PFSK-1 (cell line): ENCODE measurements at regions not wholly inside any gene's neighbourhood (a gene's known extent, or its start where the extent isn't known, plus 50 kb on each side); places are given as distances from the start of the nearest gene placed in this dataset.

Experiments used
- FOXP2 ChIP-seq: optimal IDR thresholded peaks from 2 replicates; pipeline ENCODE3; 2011; ENCODE audit warnings: borderline replicate concordance, control low read depth, inconsistent platforms; ENCODE audit not compliant: insufficient read depth; ENCODE audit errors: extremely low read length, extremely low read depth
- POLR2AphosphoS5 ChIP-seq: IDR thresholded peaks from 2 replicates; pipeline ENCODE4 v1.6.1; 2012; ENCODE audit warnings: low read depth, mild to moderate bottlenecking, control low read depth, low read length, moderate library complexity
- SIN3A ChIP-seq: IDR thresholded peaks from 2 replicates; pipeline ENCODE4 v1.6.1; 2012; ENCODE audit warnings: mild to moderate bottlenecking, low read length, moderate library complexity, borderline replicate concordance; ENCODE audit not compliant: insufficient read depth
- TAF1 ChIP-seq: IDR thresholded peaks from 2 replicates; pipeline ENCODE4 v1.6.1; 2012; ENCODE audit warnings: low read length, control low read depth, borderline replicate concordance; ENCODE audit not compliant: insufficient read depth
- TF ChIP-seq, protein P1 (sequence below), 2 experiments: IDR thresholded peaks; 2 replicates each; pipeline versions ENCODE4 v1.6.1 to v1.8.0; 2011 to 2012; ENCODE audit warnings: low read depth in 2 of 2, low read length in 2 of 2, control low read depth in 1 of 2, inconsistent platforms in 1 of 2, mild to moderate bottlenecking in 1 of 2, moderate library complexity in 1 of 2; ENCODE audit not compliant: insufficient read depth in 1 of 2

DNA sequence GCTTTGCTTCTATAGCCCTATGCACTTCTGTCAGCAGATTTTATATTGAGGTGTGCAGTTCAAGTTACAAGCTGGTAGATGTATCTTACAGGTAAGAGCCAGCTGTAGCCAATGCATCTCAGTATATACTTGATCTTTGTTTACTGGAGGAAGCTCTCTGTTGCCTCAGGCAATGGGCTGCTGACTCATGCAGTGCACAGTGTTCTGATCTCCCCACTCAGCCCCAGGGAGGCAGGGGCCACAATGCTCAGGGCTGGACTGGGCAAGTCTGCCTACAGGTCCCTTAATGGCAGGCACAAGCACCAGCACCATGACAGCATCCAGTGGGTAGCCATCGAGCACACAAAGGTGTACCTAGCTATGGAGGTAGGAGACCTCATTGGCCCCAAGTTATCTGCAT, 178.8 kb upstream of the CDH10 start:
- TF ChIP-seq SIN3A (no peak), FOXP2 (no peak), POLR2AphosphoS5 (no peak)
- TF ChIP-seq, protein P1, sequence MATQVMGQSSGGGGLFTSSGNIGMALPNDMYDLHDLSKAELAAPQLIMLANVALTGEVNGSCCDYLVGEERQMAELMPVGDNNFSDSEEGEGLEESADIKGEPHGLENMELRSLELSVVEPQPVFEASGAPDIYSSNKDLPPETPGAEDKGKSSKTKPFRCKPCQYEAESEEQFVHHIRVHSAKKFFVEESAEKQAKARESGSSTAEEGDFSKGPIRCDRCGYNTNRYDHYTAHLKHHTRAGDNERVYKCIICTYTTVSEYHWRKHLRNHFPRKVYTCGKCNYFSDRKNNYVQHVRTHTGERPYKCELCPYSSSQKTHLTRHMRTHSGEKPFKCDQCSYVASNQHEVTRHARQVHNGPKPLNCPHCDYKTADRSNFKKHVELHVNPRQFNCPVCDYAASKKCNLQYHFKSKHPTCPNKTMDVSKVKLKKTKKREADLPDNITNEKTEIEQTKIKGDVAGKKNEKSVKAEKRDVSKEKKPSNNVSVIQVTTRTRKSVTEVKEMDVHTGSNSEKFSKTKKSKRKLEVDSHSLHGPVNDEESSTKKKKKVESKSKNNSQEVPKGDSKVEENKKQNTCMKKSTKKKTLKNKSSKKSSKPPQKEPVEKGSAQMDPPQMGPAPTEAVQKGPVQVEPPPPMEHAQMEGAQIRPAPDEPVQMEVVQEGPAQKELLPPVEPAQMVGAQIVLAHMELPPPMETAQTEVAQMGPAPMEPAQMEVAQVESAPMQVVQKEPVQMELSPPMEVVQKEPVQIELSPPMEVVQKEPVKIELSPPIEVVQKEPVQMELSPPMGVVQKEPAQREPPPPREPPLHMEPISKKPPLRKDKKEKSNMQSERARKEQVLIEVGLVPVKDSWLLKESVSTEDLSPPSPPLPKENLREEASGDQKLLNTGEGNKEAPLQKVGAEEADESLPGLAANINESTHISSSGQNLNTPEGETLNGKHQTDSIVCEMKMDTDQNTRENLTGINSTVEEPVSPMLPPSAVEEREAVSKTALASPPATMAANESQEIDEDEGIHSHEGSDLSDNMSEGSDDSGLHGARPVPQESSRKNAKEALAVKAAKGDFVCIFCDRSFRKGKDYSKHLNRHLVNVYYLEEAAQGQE (IDR thresholded peaks at IDR 0.05; ENCODE audit: insufficient read depth in 1 of 2, low read depth in 2 of 2, low read length in 2 of 2) = no peak

DNA sequence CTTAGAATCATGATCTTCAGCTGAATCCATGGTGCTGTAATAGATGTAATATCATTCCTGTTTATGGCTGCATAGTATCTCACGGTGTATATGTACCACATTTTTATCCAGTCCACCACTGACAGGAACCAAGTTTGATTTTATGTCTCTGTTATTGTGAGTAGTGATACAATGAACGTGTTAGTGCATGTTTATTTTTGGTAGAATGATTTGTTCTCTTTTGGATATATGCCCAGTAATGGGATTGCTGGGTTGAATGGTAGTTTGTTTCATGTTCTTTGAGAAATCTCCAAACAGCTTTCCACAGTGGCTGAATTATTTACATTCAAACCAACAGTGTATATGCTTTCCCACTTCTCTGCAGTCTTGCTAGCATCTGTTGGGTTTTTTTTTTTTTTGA, 175.1 kb upstream of the CDH10 start:
- no peak for TF ChIP-seq TAF1
- TF ChIP-seq FOXP2 = no peak
- TF ChIP-seq SIN3A = no peak
- TF ChIP-seq, protein P1 (IDR thresholded peaks at IDR 0.05; ENCODE audit: insufficient read depth in 1 of 2, low read depth in 2 of 2, low read length in 2 of 2) = no peak
- TF ChIP-seq POLR2AphosphoS5 = no peak

DNA sequence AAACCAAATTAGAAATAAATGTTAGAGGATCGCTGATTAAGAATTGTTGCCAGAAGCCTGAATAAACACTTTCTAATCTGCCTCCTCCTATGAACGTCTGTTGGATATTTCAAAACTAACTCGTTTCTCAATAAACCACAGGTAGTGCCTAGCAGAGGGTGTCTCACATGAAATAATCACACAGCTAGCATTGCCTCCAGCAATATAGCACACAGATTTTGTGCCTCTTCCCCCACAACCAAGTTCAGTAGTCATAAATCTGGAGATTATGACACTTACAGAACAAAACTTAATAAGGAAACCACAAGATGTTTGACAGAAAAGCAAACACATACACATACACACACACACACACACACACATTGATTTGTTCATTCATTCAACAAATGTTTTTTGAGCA, 173.2 kb upstream of the CDH10 start:
- no peak for TF ChIP-seq TAF1
- no peak for TF ChIP-seq SIN3A
- no peak for TF ChIP-seq FOXP2
- TF ChIP-seq POLR2AphosphoS5 = no peak
- TF ChIP-seq, protein P1 (IDR thresholded peaks at IDR 0.05; ENCODE audit: insufficient read depth in 1 of 2, low read depth in 2 of 2, low read length in 2 of 2) = no peak

DNA sequence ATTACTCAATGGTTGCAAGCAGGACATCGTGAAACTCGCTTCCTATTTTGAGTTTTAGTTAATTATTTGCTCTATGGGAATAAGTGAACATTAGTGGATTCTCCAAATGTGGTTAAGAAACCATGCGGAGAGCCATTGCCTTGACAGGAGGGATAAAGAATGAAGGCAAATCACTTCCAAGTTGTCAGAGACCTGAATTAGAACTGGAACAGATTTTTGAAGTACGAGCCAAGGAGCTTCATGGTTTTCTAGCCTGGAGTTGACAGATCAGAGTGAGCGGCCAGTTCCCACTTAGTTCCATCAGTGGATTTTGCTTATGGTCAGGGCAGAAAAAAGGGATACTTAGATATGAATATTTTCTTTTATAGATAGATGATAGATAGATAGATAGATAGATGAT, 171.4 kb upstream of the CDH10 start:
- TF ChIP-seq SIN3A (no peak), TAF1 (no peak), POLR2AphosphoS5 (no peak), FOXP2 (no peak)
- TF ChIP-seq, protein P1 (IDR thresholded peaks at IDR 0.05; ENCODE audit: insufficient read depth in 1 of 2, low read depth in 2 of 2, low read length in 2 of 2) = no peak

DNA sequence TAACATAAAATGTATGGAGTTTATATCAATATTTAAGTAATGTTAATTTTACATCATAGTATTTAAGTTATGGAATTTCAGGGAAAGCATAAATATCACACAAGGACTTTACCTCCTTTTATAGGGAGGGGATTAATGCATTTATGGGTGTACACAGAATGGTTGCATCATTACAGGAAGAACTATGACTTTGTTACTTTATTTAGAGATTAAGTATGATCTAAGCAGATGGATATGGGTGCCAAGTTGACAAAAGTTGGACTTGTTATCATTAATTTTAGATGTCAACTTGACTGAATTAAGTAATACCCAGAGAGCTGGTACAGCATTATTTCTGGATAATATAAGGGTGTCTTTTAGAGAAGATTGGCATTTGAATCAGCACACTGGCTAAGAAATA, 160.5 kb upstream of the CDH10 start:
- TF ChIP-seq FOXP2 = no peak
